ENCODE measurements at regions not wholly inside any gene's neighbourhood (a gene's known extent, or its start where the extent isn't known, plus 50 kb on each side); places are given as distances from the start of the nearest gene placed in this dataset.
"Not testable (repeated sequence)": the region's sequence is repeated elsewhere in the genome, so short reads cannot be mapped to it uniquely, and the experiment has no call there.

GRCh38 chr16:19959736-19960135 lies 75.1 kb upstream of the GPRC5B start:
- intact Hi-C loops (cut with micrococcal nuclease), result no loop called here
- POLR2A ChIA-PET, result no interaction called here
- no peak for FAIRE-seq

GRCh38 chr16:19955896-19956295 lies 71.2 kb upstream of the GPRC5B start:
- H3K79me2 ChIP-seq (ENCODE audit: control insufficient read depth, insufficient read depth, low read length); H4K20me1 ChIP-seq (replicated peaks; ENCODE audit: control insufficient read depth, extremely low read depth, insufficient read depth, low read length); H3K4me2 ChIP-seq (ENCODE audit: insufficient read depth, low read length); FAIRE-seq; H2AFZ ChIP-seq (ENCODE audit: low read depth, low read length); DNase-seq (ENCODE audit: low read depth, low spot score); H3K9me3 ChIP-seq (replicated peaks; ENCODE audit: control insufficient read depth, insufficient read depth, low read length); H3K27me3 ChIP-seq (ENCODE audit: control insufficient read depth in 2 of 2, insufficient read depth in 2 of 2, low read length in 2 of 2); H3K4me3 ChIP-seq (replicated peaks in 1 of 3; ENCODE audit: insufficient read depth in 1 of 3, low read depth in 1 of 3, low read length in 3 of 3); POLR2A ChIA-PET; BruUV-seq (replicated peaks); H3K4me1 ChIP-seq (ENCODE audit: control insufficient read depth, extremely low read depth, insufficient read depth, low read length); dilution Hi-C loops (cut with MboI; ENCODE audit: extremely low pct_ligation_motif_present, low sequenced_read_pairs); H3K9ac ChIP-seq (replicated peaks; ENCODE audit: extremely low read depth, insufficient read depth, low read length); intact Hi-C loops (cut with micrococcal nuclease); H3K9me1 ChIP-seq (replicated peaks; ENCODE audit: control insufficient read depth, extremely low read depth, insufficient read depth, low read length); CTCF ChIA-PET; H3K36me3 ChIP-seq (ENCODE audit: control insufficient read depth in 2 of 2, extremely low read depth in 1 of 2, insufficient read depth in 2 of 2, low read length in 2 of 2); H3K27ac ChIP-seq (ENCODE audit: insufficient read depth, low read depth, low read length): not testable (repeated sequence)

More at GRCh38 chr16:19959736-19960135, 75.1 kb upstream of the GPRC5B start:
- Histone ChIP-seq H2AFZ (ENCODE audit: low read depth, low read length) (no peak overlapping the region), H3K36me3 (ENCODE audit: control insufficient read depth in 2 of 2, extremely low read depth in 1 of 2, insufficient read depth in 2 of 2, low read length in 2 of 2) (no peaks in the 10 kb centered on the region), H3K4me2 (ENCODE audit: insufficient read depth, low read length) (no peak overlapping the region), H3K9me1 (replicated peaks; ENCODE audit: control insufficient read depth, extremely low read depth, insufficient read depth, low read length) (no peaks in the 10 kb centered on the region), H3K27ac (ENCODE audit: insufficient read depth, low read depth, low read length) (no peak overlapping the region), H4K20me1 (replicated peaks; ENCODE audit: control insufficient read depth, extremely low read depth, insufficient read depth, low read length) (no peaks in the 10 kb centered on the region), H3K4me1 (ENCODE audit: control insufficient read depth, extremely low read depth, insufficient read depth, low read length) (no peaks in the 10 kb centered on the region), H3K9ac (replicated peaks; ENCODE audit: extremely low read depth, insufficient read depth, low read length) (no peak overlapping the region), H3K4me3 (replicated peaks in 1 of 3; ENCODE audit: insufficient read depth in 1 of 3, low read depth in 1 of 3, low read length in 3 of 3) (no peak overlapping the region), H3K9me3 (replicated peaks; ENCODE audit: control insufficient read depth, insufficient read depth, low read length) (no peaks in the 10 kb centered on the region), H3K27me3 (ENCODE audit: control insufficient read depth in 2 of 2, insufficient read depth in 2 of 2, low read length in 2 of 2) (no peaks in the 10 kb centered on the region), H3K79me2 (ENCODE audit: control insufficient read depth, insufficient read depth, low read length) (no peaks in the 10 kb centered on the region)
- DNase-seq (ENCODE audit: low read depth, low spot score), result no peak
- CTCF ChIA-PET, result interaction anchor here (2.3 kb wide), 1 partner anchor 52 kb away, joined by 8 read pairs; no protein-coding TSS in a partner anchor
- dilution Hi-C loops (cut with MboI; ENCODE audit: extremely low pct_ligation_motif_present, low sequenced_read_pairs), result no loop called here
- TF ChIP-seq, protein P1, sequence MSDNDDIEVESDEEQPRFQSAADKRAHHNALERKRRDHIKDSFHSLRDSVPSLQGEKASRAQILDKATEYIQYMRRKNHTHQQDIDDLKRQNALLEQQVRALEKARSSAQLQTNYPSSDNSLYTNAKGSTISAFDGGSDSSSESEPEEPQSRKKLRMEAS (IDR thresholded peaks at IDR 0.05; ENCODE audit: insufficient read depth, insufficient read length), result no peak
- TF ChIP-seq POLR2A (IDR thresholded peaks at IDR 0.05; ENCODE audit: low read depth, low read length) (no peak), JUN (IDR thresholded peaks at IDR 0.05; ENCODE audit: borderline replicate concordance, insufficient read depth, insufficient read length, low read depth) (no peak), MYC (IDR thresholded peaks at IDR 0.05; ENCODE audit: low read depth, low read length) (no peak), CTCF (IDR thresholded peaks at IDR 0.05; ENCODE audit: extremely low read depth in 1 of 2, insufficient read depth in 1 of 2, low read depth in 1 of 2, low read length in 2 of 2) (no peak), POLR2AphosphoS5 (IDR thresholded peaks at IDR 0.05; ENCODE audit: insufficient read depth, low read depth, low read length) (no peak), GATA2 (IDR thresholded peaks at IDR 0.05; ENCODE audit: insufficient read depth, insufficient read length, low read depth, low read length) (no peak), FOS (IDR thresholded peaks at IDR 0.05; ENCODE audit: borderline replicate concordance, insufficient read depth, low read length) (no peak), EZH2 (IDR thresholded peaks at IDR 0.05; ENCODE audit: borderline replicate concordance, low read depth, low read length, severe bottlenecking) (no peak)
- BruUV-seq (replicated peaks), result no TSS peak

- H3K79me2 ChIP-seq (ENCODE audit: control insufficient read depth, insufficient read depth, low read length); POLR2A ChIA-PET; H3K4me3 ChIP-seq (replicated peaks in 1 of 3; ENCODE audit: insufficient read depth in 1 of 3, low read depth in 1 of 3, low read length in 3 of 3); H3K27ac ChIP-seq (ENCODE audit: insufficient read depth, low read depth, low read length); BruUV-seq (replicated peaks); FAIRE-seq; H2AFZ ChIP-seq (ENCODE audit: low read depth, low read length); intact Hi-C loops (cut with micrococcal nuclease); dilution Hi-C loops (cut with MboI; ENCODE audit: extremely low pct_ligation_motif_present, low sequenced_read_pairs); DNase-seq (ENCODE audit: low read depth, low spot score); H3K9ac ChIP-seq (replicated peaks; ENCODE audit: extremely low read depth, insufficient read depth, low read length); H3K9me1 ChIP-seq (replicated peaks; ENCODE audit: control insufficient read depth, extremely low read depth, insufficient read depth, low read length); H3K27me3 ChIP-seq (ENCODE audit: control insufficient read depth in 2 of 2, insufficient read depth in 2 of 2, low read length in 2 of 2); H4K20me1 ChIP-seq (replicated peaks; ENCODE audit: control insufficient read depth, extremely low read depth, insufficient read depth, low read length); H3K4me2 ChIP-seq (ENCODE audit: insufficient read depth, low read length); H3K36me3 ChIP-seq (ENCODE audit: control insufficient read depth in 2 of 2, extremely low read depth in 1 of 2, insufficient read depth in 2 of 2, low read length in 2 of 2); H3K4me1 ChIP-seq (ENCODE audit: control insufficient read depth, extremely low read depth, insufficient read depth, low read length); H3K9me3 ChIP-seq (replicated peaks; ENCODE audit: control insufficient read depth, insufficient read depth, low read length): not testable (repeated sequence)
- CTCF ChIA-PET, result interaction anchor here (1.7 kb wide), 1 partner anchor 48 kb away, joined by 9 read pairs; no protein-coding TSS in a partner anchor
Measured at GRCh38 chr16:19955084-19955483, 70.4 kb upstream of the GPRC5B start.

Data from endothelial cell of umbilical vein (primary cell).